HG02884 (cell line): ENCODE measurements at regions not wholly inside any gene's neighbourhood (a gene's known extent, or its start where the extent isn't known, plus 50 kb on each side); places are given as distances from the start of the nearest gene placed in this dataset.
"Not testable (repeated sequence)": the region's sequence is repeated elsewhere in the genome, so short reads cannot be mapped to it uniquely, and the experiment has no call there.

ENCODE experiments used
- ATAC-seq: cut with Tn5 transposase; IDR thresholded peaks from one replicate; pipeline ENCODE4 v1.9.1; 2021; ENCODE audit warnings: mild to moderate bottlenecking, moderate library complexity; ENCODE audit not compliant: unreplicated experiment

GRCh38 chr2:81403508-81403907 lies 1099.0 kb upstream of the LRRTM1 start:
- ATAC-seq: no peak

DNA sequence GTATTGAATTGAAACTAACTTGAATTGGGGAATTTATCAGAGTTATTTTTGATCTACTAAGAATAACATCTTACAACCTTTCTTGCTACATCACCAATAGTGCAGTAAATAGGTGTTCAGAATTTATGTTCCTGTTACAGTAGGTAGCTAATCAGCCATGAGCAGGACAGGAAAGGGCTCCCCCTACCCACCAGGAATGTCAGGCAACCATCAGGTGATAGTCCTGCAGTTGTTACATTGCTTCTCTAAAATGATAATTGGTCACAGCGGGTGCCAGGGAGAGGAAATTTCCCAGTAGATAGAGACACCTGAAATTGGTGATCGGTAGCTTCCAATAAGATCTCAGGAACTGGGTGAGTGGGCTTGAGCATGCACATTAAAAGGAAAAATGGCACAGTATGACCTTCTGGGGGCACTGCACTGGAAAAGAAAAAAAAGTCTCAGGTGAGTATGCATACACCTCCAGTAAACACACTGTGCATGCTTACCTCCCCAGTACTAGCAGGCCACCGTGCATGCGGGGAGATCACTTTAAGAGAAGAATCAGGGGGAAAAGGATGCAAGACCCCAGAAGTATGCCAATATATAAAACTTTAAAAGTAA lies 1092.0 kb upstream of the LRRTM1 start:
- no peak for ATAC-seq

GRCh38 chr2:81395746-81396145 lies 1091.2 kb upstream of the LRRTM1 start:
- ATAC-seq: no peak

GRCh38 chr2:81389203-81389602 lies 1084.7 kb upstream of the LRRTM1 start:
- no peak for ATAC-seq

GRCh38 chr2:81363800-81364199 lies 1059.2 kb upstream of the LRRTM1 start:
- ATAC-seq: no peak

DNA sequence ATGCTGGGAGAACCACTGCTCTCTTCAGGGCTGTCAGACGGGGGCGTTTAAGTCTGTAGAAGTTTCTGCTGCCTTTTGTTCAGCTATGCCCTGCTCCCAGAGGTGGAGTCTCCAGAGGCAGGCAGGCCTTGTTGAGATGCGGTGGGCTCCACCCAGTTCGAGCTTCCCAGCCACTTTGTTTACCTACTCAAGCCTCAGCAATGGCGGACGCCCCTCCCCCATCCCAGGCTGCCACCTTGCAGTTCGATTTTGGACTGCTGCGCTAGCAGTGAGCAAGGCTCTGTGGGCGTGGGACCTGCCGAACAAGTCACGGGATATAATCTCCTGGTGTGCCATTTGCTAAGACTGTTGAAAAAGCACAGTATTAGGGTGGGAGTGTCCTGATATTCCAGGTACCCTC lies 1057.9 kb upstream of the LRRTM1 start:
- not testable (repeated sequence) for ATAC-seq

- ATAC-seq: no peak
These were observed 1050.9 kb upstream of the LRRTM1 start for GRCh38 chr2:81355436-81355835.

GRCh38 chr2:81334046-81334445 lies 1029.5 kb upstream of the LRRTM1 start:
- ATAC-seq: no peak

GRCh38 chr2:81328968-81329367 lies 1024.4 kb upstream of the LRRTM1 start:
- ATAC-seq: no peak

DNA sequence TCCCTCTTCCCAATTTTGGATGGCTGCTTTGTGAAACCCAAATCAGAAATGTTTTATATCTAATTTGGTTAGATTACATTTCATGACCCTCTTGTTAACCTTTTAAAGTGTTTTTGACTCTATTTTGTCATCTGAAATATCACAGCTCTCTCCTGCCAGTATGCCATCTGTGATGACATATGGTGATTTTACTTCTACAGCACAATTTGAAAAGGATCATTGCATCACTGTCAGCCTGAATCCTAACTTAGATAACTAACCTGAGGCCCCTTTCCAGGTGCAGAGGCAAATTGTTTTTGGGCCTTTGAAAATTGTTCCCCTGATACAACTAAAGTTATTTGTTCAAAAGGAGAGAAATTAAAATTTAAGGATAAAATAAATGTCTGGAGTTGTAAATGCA lies 1023.4 kb upstream of the LRRTM1 start:
- no peak for ATAC-seq

DNA sequence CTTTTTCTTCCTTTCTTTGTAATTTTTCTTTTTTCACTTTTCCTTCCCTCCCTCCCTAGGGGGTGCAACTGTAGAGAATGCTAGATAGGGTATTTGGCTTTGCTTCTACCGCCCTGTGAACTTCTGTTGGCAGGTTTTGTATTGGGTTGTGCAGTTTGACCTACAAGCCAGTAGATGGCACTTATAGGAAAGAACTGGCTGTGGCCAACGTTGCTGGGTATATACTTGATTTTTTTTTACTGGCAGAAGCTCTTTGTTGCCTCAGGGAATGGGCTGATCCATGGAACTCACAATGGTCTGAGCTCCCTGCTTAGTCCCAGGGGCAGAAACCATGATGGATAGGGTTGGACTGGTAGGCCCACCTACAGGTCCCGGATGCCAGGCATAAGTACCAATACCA lies 1019.5 kb upstream of the LRRTM1 start:
- no peak for ATAC-seq

- no peak for ATAC-seq
These were observed 999.7 kb upstream of the LRRTM1 start for GRCh38 chr2:81304154-81304830.

- no peak for ATAC-seq
These were observed 998.8 kb upstream of the LRRTM1 start for GRCh38 chr2:81303321-81303720.

DNA sequence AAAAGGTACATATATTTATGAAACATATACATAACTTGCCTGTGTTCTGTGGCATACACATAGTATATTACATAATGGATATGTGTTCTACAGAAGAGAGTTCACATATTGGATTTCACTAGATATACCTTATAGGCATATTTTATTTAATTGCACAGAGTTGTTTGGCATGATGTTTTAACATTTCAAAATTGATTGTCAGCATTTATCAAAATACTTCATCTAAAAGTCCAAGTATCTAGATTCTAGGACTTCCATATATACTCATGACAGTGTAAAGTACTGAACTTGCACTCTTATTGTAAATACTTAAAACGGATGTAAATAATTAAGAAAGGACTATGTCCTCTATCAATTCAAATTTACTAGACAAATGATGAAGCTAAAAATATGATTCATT lies 995.3 kb upstream of the LRRTM1 start:
- ATAC-seq: no peak

DNA sequence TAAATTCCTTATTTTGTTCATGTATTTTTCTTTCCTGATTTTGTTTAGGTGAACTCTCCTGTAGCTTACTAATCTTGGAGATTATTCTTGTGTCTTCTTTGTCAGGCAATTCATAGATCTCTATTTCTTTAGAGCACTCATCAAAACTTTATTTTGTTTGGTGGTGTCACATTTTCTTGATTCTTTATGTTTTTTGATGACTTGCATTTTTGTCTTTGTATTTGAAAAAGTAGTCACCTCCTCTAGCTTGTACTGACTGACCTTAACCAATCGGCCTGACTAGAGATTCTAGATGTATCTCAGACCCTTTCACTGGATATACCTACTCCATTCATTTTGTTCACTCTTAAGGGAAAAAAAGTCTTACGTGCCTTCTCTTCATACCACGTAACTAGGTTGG lies 986.3 kb upstream of the LRRTM1 start:
- ATAC-seq: no peak

DNA sequence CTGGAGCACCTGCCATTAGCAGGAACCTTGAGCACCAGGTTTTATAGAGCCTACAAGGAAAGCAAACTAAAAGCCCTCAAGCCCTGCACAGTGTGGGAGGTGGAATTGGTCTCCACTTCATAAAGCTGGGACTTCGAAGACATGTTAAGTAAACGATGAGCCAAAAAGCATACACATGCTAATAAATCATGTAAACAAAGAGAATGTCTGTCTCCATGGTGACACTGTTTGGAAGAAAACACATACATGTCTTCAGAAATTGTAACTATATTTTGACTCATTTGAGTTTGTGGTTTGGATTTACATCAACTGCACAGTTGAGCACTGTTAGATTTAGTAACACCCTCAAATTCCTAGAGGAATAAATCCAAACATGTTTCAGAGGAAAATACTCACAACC lies 978.5 kb upstream of the LRRTM1 start:
- no peak for ATAC-seq

- no peak for ATAC-seq
These were observed 977.7 kb upstream of the LRRTM1 start for GRCh38 chr2:81282151-81282769.

- ATAC-seq: no peak
These were observed 972.0 kb upstream of the LRRTM1 start for GRCh38 chr2:81276595-81276994.

- no peak for ATAC-seq
These were observed 961.6 kb upstream of the LRRTM1 start for GRCh38 chr2:81266106-81266505.

DNA sequence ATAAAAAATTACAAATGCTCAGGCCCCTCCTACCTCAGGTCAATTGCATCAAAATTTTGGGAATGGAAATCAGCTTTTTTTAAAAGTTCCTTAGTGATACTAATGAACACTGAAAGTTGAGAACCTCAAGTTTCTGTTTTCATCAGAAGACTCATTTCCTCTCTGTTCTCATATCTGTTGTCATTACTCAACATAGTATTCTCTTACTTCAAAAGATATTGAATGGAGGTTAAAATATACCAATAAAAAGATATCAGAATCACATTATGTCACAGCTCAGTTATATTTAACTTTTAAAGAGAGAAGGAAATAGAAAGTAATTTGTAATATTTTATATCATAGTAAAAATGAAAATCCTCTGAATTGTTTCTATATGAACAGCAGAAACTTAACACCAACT lies 959.4 kb upstream of the LRRTM1 start:
- ATAC-seq: no peak

GRCh38 chr2:81260320-81260719 lies 955.8 kb upstream of the LRRTM1 start:
- no peak for ATAC-seq

- no peak for ATAC-seq
These were observed 945.7 kb upstream of the LRRTM1 start for GRCh38 chr2:81250270-81250669.

DNA sequence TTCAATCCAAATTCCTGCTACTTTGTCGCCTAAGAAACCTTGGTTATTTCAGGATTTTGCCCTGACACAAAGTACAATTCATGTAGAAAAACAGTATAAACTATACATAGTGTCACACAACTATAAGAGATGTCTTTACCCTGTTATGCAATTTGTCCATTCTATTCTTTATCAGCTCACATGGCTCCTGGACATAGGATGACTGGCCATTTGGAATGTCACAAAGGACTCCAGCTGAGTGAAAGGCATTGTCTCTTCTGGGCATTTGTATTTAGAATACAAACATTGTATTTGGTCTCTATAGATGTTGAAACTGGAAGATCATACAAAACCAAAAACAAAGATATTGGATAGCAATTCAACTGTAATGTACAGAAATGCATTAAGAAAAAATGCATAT lies 944.6 kb upstream of the LRRTM1 start:
- ATAC-seq: no peak
